T-cell (primary cell): ENCODE measurements at regions not wholly inside any gene's neighbourhood (a gene's known extent, or its start where the extent isn't known, plus 50 kb on each side); places are given as distances from the start of the nearest gene placed in this dataset.

Source experiments
- ATAC-seq, 4 experiments: fragments of 200-7000 bp in 3 of 4; fragments of 150-1000 bp in 1 of 4; cut with Tn5 transposase; replicated peaks in 1 of 4; 1 replicate in 3 of 4; 2 replicates in 1 of 4; pipeline ENCODE4 v1.10.0; 2021; ENCODE audit warnings: moderate library complexity in 3 of 4, mild to moderate bottlenecking in 2 of 4, moderate number of reproducible peaks in 1 of 4
- CTCF ChIA-PET, 2 donors: fragments of 300-600 bp; sonication (Branson Sonifier 250); formaldehyde crosslinking; loops; one replicate each; lab custom pipeline; 2022; ENCODE audit warnings: antibody characterized with exemption in 2 of 2; lab: Charles Lee
- POLR2A ChIA-PET, 2 donors: fragments of 300-600 bp; sonication (Branson Sonifier 250); formaldehyde crosslinking; loops; one replicate each; lab custom pipeline; 2022; ENCODE audit warnings: antibody characterized with exemption in 2 of 2; lab: Charles Lee
- DNase-seq, 35 experiments: peaks; one replicate each; pipeline versions ENCODE4 v3.0.0 to v3.0.0-alpha.2; 2013 to 2023
- H3K27ac ChIP-seq: one replicate; pipeline ENCODE4 v1.5.1; 2013; ENCODE audit warnings: low read length
- H3K27me3 ChIP-seq, 2 experiments: replicated peaks in 1 of 2; 1 replicate in 1 of 2; 2 replicates in 1 of 2; pipeline versions ENCODE4 v1.6.1 to v1.7.0; 2013; ENCODE audit warnings: low read length in 1 of 2, mixed read lengths in 1 of 2; ENCODE audit not compliant: control insufficient read depth in 2 of 2, insufficient read depth in 2 of 2; ENCODE audit errors: extremely low read depth in 1 of 2
- H3K36me3 ChIP-seq, 2 donors: 1 replicate in 1 of 2; 2 replicates in 1 of 2; pipeline versions ENCODE4 v1.6.1 to v1.7.0; 2013; ENCODE audit warnings: low read length in 1 of 2; ENCODE audit not compliant: control insufficient read depth in 2 of 2, insufficient read depth in 1 of 2; ENCODE audit errors: extremely low read depth in 1 of 2
- H3K4me1 ChIP-seq, 2 experiments: 1 replicate in 1 of 2; 2 replicates in 1 of 2; pipeline versions ENCODE4 v1.6.1 to v1.7.0; 2013; ENCODE audit warnings: low read length in 2 of 2, mixed read lengths in 1 of 2; ENCODE audit not compliant: insufficient read depth in 2 of 2, control insufficient read depth in 1 of 2; ENCODE audit errors: extremely low read depth in 1 of 2
- H3K4me3 ChIP-seq, 2 donors: 1 replicate in 1 of 2; 2 replicates in 1 of 2; pipeline versions ENCODE4 v1.5.1 to v1.7.0; 2013; ENCODE audit warnings: mild to moderate bottlenecking in 2 of 2, low read length in 1 of 2, moderate library complexity in 1 of 2; ENCODE audit not compliant: control insufficient read depth in 1 of 2; ENCODE audit errors: extremely low read depth in 1 of 2
- H3K9me3 ChIP-seq: 2 replicates; pipeline ENCODE4 v1.7.0; 2013
- H3K27ac Mint-ChIP-seq, 2 donors: one replicate each; pipeline ENCODE4 v1.8.0; 2020 to 2021; ENCODE audit warnings: mild to moderate bottlenecking in 2 of 2, mixed read lengths in 2 of 2
- H3K27me3 Mint-ChIP-seq, 2 donors: one replicate each; pipeline ENCODE4 v1.8.0; 2021 to 2022; ENCODE audit warnings: mixed read lengths in 2 of 2
- H3K36me3 Mint-ChIP-seq: one replicate; pipeline ENCODE4 v1.8.0; 2021; ENCODE audit warnings: mixed read lengths
- H3K4me1 Mint-ChIP-seq, 3 donors: one replicate each; pipeline ENCODE4 v1.8.0; 2020 to 2022; ENCODE audit warnings: mixed read lengths in 3 of 3, mild to moderate bottlenecking in 1 of 3
- H3K4me3 Mint-ChIP-seq, 3 donors: one replicate each; pipeline ENCODE4 v1.8.0; 2020 to 2022; ENCODE audit warnings: mild to moderate bottlenecking in 3 of 3, mixed read lengths in 3 of 3, moderate library complexity in 3 of 3
- H3K9me3 Mint-ChIP-seq, 3 donors: one replicate each; pipeline ENCODE4 v1.8.0; 2020 to 2022; ENCODE audit warnings: mixed read lengths in 3 of 3
- WGBS: methylation state at CpG from one replicate; pipeline ENCODE4 v1.1.5; 2013; ENCODE audit warnings: missing lambda C conversion rate; ENCODE audit not compliant: insufficient coverage; 5-methylcytosine and 5-hydroxymethylcytosine counted together

- Mint-ChIP-seq H3K36me3 (no peaks in the 10 kb centered on the region), H3K9me3 (no peaks in the 10 kb centered on the region), H3K27ac (no peak overlapping the region), H3K4me3 (no peak overlapping the region), H3K4me1 (no peaks in the 10 kb centered on the region), H3K27me3 (peaks cover 4 to 6% of the 10 kb centered on the region in 2 donors)
- no peak overlapping the region for H3K27ac ChIP-seq
- no peaks in the 10 kb centered on the region for H3K9me3 ChIP-seq
- CTCF ChIA-PET: interaction anchor here in 1 of 2 donors (0.7 kb wide), 1 partner anchor 57 kb away, joined by 3 read pairs; no protein-coding TSS in a partner anchor
- POLR2A ChIA-PET: no interaction called here
- H3K4me1 ChIP-seq: no peaks in the 10 kb centered on the region
- no peak for ATAC-seq
- H3K4me3 ChIP-seq: no peak overlapping the region
- H3K27me3 ChIP-seq: peaks cover 0 to 8% of the 10 kb centered on the region in 2 experiments
- H3K36me3 ChIP-seq: no peaks in the 10 kb centered on the region
- DNase-seq: no peak
- 30% methylated on average over 2 of the region's 6 CpGs for WGBS
Observed at GRCh38 chr5:2306711-2307110, 424.0 kb upstream of the IRX4 start.

GRCh38 chr5:2303431-2304100, 420.8 kb upstream of the IRX4 start:
- H3K9me3 ChIP-seq: no peaks in the 10 kb centered on the region
- Mint-ChIP-seq H3K36me3 (no peaks in the 10 kb centered on the region), H3K9me3 (no peaks in the 10 kb centered on the region), H3K27me3 (peaks cover 5 to 10% of the 10 kb centered on the region in 2 donors), H3K4me1 (no peaks in the 10 kb centered on the region), H3K27ac (no peak overlapping the region), H3K4me3 (no peak overlapping the region)
- CTCF ChIA-PET: no interaction called here
- H3K4me1 ChIP-seq: no peaks in the 10 kb centered on the region
- POLR2A ChIA-PET: no interaction called here
- WGBS: 62% methylated on average over 7 of the region's 14 CpGs
- no peaks in the 10 kb centered on the region for H3K36me3 ChIP-seq
- peaks cover 0 to 20% of the 10 kb centered on the region in 2 experiments for H3K27me3 ChIP-seq
- no peak overlapping the region for H3K27ac ChIP-seq
- no peak for DNase-seq
- ATAC-seq: no peak
- H3K4me3 ChIP-seq: no peak overlapping the region

DNA sequence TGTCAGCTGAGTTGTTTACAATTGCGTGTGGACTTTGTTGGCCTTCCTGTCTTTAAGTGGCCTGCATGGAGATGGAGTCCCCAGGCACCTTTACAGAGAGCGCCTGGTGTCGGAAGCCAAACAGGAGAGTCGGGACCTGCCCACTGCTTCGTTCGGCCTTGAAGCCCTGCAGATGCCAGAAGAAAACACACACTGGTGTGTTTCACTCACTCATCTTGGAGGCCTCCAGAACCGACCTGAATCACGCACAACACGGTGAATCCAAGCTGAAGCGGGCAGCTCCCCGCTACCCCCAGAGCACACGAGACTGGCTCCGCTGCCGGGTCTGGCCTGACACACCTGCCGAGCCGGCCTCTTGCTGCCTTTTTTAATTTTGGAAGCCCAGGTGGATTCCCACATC, 419.4 kb upstream of the IRX4 start:
- WGBS: 80% methylated on average over 6 of the region's 16 CpGs
- CTCF ChIA-PET: no interaction called here

GRCh38 chr5:2300861-2301574, 418.3 kb upstream of the IRX4 start:
- H3K4me3 ChIP-seq: no peak overlapping the region
- ATAC-seq (no peak), DNase-seq (no peak)
- POLR2A ChIA-PET: no interaction called here
- no peaks in the 10 kb centered on the region for H3K36me3 ChIP-seq
- no peaks in the 10 kb centered on the region for H3K36me3 Mint-ChIP-seq
- H3K27ac ChIP-seq: no peak overlapping the region
- peaks cover 0 to 21% of the 10 kb centered on the region in 2 experiments for H3K27me3 ChIP-seq
- no peaks in the 10 kb centered on the region for H3K9me3 ChIP-seq
- WGBS: 90% methylated on average over 22 of the region's 22 CpGs
- no peaks in the 10 kb centered on the region for H3K4me1 Mint-ChIP-seq
- H3K4me3 Mint-ChIP-seq: no peak overlapping the region
- no peaks in the 10 kb centered on the region for H3K4me1 ChIP-seq
- peaks cover 5 to 10% of the 10 kb centered on the region in 2 donors for H3K27me3 Mint-ChIP-seq
- H3K27ac Mint-ChIP-seq: no peak overlapping the region
- CTCF ChIA-PET: no interaction called here
- no peaks in the 10 kb centered on the region for H3K9me3 Mint-ChIP-seq

More for the DNA sequence above, 419.4 kb upstream of the IRX4 start:
- Mint-ChIP-seq H3K4me1 (no peaks in the 10 kb centered on the region), H3K9me3 (no peaks in the 10 kb centered on the region), H3K27ac (no peak overlapping the region), H3K27me3 (peaks cover 5 to 10% of the 10 kb centered on the region in 2 donors), H3K4me3 (no peak overlapping the region), H3K36me3 (no peaks in the 10 kb centered on the region)
- Histone ChIP-seq H3K27ac (no peak overlapping the region), H3K36me3 (no peaks in the 10 kb centered on the region), H3K4me1 (no peaks in the 10 kb centered on the region), H3K27me3 (peaks cover 0 to 21% of the 10 kb centered on the region in 2 experiments), H3K9me3 (no peaks in the 10 kb centered on the region), H3K4me3 (no peak overlapping the region)
- ATAC-seq (no peak), DNase-seq (no peak)
- POLR2A ChIA-PET: no interaction called here

DNA sequence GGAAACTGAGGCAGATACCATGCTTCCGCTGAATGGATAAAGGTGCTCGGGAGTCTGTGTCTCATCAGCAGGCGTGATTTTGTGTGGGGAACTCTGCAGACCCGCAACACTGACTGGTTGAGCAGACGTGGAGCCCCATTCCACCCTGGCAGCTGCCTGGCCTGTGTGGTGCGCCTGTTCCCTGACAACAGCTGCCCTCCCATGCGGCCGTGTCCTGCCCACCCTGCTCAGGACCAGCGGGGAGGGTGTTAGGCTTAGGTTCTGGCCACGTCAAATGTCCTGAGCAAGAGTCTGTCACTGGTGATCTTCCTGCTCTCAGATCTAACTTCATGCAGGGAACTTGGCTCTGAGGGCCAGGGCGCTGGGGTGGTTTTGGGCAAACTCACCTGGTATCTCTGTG, 417.7 kb upstream of the IRX4 start:
- CTCF ChIA-PET: no interaction called here
- Mint-ChIP-seq H3K4me1 (no peaks in the 10 kb centered on the region), H3K4me3 (no peak overlapping the region), H3K9me3 (no peaks in the 10 kb centered on the region), H3K27ac (no peak overlapping the region), H3K36me3 (no peaks in the 10 kb centered on the region), H3K27me3 (peaks cover 5 to 10% of the 10 kb centered on the region in 2 donors)
- Histone ChIP-seq H3K9me3 (no peaks in the 10 kb centered on the region), H3K27ac (no peak overlapping the region), H3K4me3 (no peak overlapping the region), H3K36me3 (no peaks in the 10 kb centered on the region), H3K4me1 (no peaks in the 10 kb centered on the region), H3K27me3 (peaks cover 0 to 21% of the 10 kb centered on the region in 2 experiments)
- no peak for ATAC-seq
- POLR2A ChIA-PET: no interaction called here
- DNase-seq: no peak
- WGBS: 83% methylated on average over 11 of the region's 11 CpGs

- Histone ChIP-seq H3K27me3 (peaks cover 0 to 18% of the 10 kb centered on the region in 2 experiments), H3K4me3 (no peak overlapping the region), H3K4me1 (no peaks in the 10 kb centered on the region), H3K27ac (no peak overlapping the region), H3K36me3 (no peaks in the 10 kb centered on the region), H3K9me3 (no peaks in the 10 kb centered on the region)
- DNase-seq (no peak), ATAC-seq (no peak)
- no peak overlapping the region for H3K27ac Mint-ChIP-seq
- no peaks in the 10 kb centered on the region for H3K4me1 Mint-ChIP-seq
- CTCF ChIA-PET: no interaction called here
- 43% methylated on average over 10 of the region's 19 CpGs for WGBS
- peaks cover 5 to 10% of the 10 kb centered on the region in 2 donors for H3K27me3 Mint-ChIP-seq
- no peaks in the 10 kb centered on the region for H3K9me3 Mint-ChIP-seq
- POLR2A ChIA-PET: no interaction called here
- no peaks in the 10 kb centered on the region for H3K36me3 Mint-ChIP-seq
- no peak overlapping the region for H3K4me3 Mint-ChIP-seq
Observed at GRCh38 chr5:2299388-2300220, 416.9 kb upstream of the IRX4 start.
